Fibroblast of the aortic adventitia (primary cell): ENCODE measurements at regions not wholly inside any gene's neighbourhood (a gene's known extent, or its start where the extent isn't known, plus 50 kb on each side); places are given as distances from the start of the nearest gene placed in this dataset.

Experiments used
- DNase-seq: peaks from one replicate; pipeline ENCODE4 v3.0.0-alpha.2; 2010; ENCODE audit warnings: low read depth
- H3K4me3 ChIP-seq: 2 replicates; pipeline ENCODE4 v1.5.1; 2011; ENCODE audit warnings: low read depth, mild to moderate bottlenecking, control low read depth, low read length, moderate library complexity
- TF ChIP-seq, protein P1 (sequence below): IDR thresholded peaks from 2 replicates; pipeline ENCODE4 v1.5.1; 2011; ENCODE audit warnings: mild to moderate bottlenecking, low read length, control low read depth, inconsistent platforms; ENCODE audit not compliant: insufficient read depth

DNA sequence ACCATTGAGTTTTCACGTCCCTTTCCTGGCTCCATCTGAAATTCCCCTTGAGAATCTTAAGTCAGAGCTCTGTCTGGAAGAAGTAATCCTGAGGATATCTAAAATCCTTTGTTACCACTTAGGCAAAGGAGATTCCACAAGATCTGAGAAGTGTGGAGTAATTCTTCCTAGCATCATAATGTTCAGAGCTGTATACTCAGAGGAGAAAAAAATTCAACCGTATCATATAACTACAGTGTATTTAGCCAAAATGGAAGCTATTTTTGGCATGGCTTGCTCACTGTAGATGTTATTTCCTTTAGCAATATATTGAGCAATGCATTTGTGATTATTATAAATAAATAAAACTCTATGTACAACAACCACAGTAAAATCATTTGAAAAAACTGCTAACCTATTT lies 1858.4 kb downstream of the EFNA5 start:
- TF ChIP-seq, protein P1, sequence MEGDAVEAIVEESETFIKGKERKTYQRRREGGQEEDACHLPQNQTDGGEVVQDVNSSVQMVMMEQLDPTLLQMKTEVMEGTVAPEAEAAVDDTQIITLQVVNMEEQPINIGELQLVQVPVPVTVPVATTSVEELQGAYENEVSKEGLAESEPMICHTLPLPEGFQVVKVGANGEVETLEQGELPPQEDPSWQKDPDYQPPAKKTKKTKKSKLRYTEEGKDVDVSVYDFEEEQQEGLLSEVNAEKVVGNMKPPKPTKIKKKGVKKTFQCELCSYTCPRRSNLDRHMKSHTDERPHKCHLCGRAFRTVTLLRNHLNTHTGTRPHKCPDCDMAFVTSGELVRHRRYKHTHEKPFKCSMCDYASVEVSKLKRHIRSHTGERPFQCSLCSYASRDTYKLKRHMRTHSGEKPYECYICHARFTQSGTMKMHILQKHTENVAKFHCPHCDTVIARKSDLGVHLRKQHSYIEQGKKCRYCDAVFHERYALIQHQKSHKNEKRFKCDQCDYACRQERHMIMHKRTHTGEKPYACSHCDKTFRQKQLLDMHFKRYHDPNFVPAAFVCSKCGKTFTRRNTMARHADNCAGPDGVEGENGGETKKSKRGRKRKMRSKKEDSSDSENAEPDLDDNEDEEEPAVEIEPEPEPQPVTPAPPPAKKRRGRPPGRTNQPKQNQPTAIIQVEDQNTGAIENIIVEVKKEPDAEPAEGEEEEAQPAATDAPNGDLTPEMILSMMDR, result no peak
- H3K4me3 ChIP-seq, result no peak overlapping the region
- DNase-seq, result no peak

- H3K4me3 ChIP-seq, result no peak overlapping the region
- DNase-seq, result no peak
- TF ChIP-seq, protein P1, result no peak
Observed at GRCh38 chr5:105807951-105808350, 1862.8 kb downstream of the EFNA5 start.

DNA sequence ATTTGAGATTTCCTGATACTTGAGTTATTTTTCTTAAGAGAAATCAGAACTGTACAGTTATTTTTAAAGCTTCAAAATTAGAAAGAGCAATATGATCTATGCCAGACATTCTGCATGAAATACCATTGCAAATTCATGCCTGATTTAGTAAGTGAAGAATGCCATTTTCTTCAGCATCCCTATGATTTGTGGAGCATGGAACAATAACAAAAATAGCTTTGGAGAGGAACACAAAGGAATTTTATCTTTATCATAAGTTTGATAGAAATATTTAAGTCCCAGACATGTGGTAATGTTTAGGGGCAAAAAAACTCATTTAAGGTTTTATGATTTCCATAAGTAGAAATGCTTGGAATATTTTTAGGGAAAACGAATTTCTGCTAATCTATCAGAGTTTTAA lies 1863.4 kb downstream of the EFNA5 start:
- TF ChIP-seq, protein P1, result no peak
- peak; percentile 24 for DNase-seq
- no peak overlapping the region for H3K4me3 ChIP-seq

DNA sequence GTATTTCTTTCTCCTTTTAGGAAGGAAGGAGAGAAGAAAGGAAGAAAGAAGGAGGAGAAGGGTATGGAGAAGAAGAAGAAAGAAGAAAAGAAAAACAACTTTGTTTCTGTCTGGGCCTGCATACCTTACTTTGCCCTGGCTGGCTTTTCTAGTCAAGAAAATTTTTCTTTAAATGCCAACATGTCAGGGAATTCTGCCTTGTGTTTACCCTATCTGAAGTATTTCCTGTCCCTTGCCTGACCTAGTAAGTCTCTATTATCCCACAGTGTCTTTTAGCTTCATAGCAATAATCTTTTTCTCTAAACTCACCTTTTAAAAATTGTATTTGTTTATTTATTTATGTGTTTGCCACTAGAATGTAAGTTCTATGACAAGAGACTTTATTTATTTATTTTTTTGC lies 1864.1 kb downstream of the EFNA5 start:
- peak; percentile 16 for DNase-seq
- H3K4me3 ChIP-seq, result no peak overlapping the region
- TF ChIP-seq, protein P1, result no peak

DNA sequence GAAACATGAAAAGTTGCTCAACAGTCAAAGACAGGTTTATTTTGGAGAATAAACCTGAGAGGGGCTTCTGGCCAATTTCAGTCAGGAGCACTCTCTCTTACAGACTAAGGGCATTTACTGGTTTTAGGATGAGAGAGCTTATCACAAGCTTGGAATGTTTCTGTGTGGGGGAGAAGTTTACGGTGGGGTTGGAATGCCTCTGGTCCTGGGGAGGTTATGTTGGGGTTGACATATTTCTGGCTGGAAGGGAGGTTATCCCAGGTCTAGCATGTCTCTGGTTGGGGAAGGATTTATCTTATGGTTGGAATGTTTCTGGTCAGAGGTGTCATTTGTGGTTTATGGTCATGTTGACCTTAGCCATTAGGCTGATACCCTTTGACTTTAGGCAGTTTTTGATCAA lies 1867.3 kb downstream of the EFNA5 start:
- TF ChIP-seq, protein P1, result no peak
- no peak overlapping the region for H3K4me3 ChIP-seq
- peak; percentile 20 for DNase-seq

- no peak overlapping the region for H3K4me3 ChIP-seq
- DNase-seq, result no peak
- TF ChIP-seq, protein P1, result no peak
Observed at GRCh38 chr5:105794578-105794977, 1876.2 kb downstream of the EFNA5 start.

GRCh38 chr5:105789246-105789645 lies 1881.5 kb downstream of the EFNA5 start:
- DNase-seq, result no peak
- TF ChIP-seq, protein P1, result no peak
- no peak overlapping the region for H3K4me3 ChIP-seq
